NOMO-1 treated with dmso at 0.1 percent for 144 hours (cell line): ENCODE measurements at regions not wholly inside any gene's neighbourhood (a gene's known extent, or its start where the extent isn't known, plus 50 kb on each side); places are given as distances from the start of the nearest gene placed in this dataset.
"Not testable (repeated sequence)": the region's sequence is repeated elsewhere in the genome, so short reads cannot be mapped to it uniquely, and the experiment has no call there.

Experiments
- DNase-seq: peaks from one replicate; lab custom pipeline; 2025; ENCODE audit not compliant: unreplicated experiment; lab: John Stamatoyannopoulos, UW

GRCh38 chr1:82806133-82806532, 1005.4 kb downstream of the ADGRL2 start:
- no peak for DNase-seq

GRCh38 chr1:82801176-82801575, 1000.4 kb downstream of the ADGRL2 start:
- no peak for DNase-seq

GRCh38 chr1:82800721-82801120, 1000.0 kb downstream of the ADGRL2 start:
- DNase-seq, result no peak

GRCh38 chr1:82799261-82799660, 998.5 kb downstream of the ADGRL2 start:
- no peak for DNase-seq

GRCh38 chr1:82795508-82796149, 994.9 kb downstream of the ADGRL2 start:
- peak; percentile 81 for DNase-seq

GRCh38 chr1:82792151-82792550, 991.4 kb downstream of the ADGRL2 start:
- DNase-seq, result no peak

GRCh38 chr1:82790556-82790955, 989.8 kb downstream of the ADGRL2 start:
- DNase-seq, result no peak

GRCh38 chr1:82788660-82789059, 987.9 kb downstream of the ADGRL2 start:
- no peak for DNase-seq

GRCh38 chr1:82788038-82788437, 987.3 kb downstream of the ADGRL2 start:
- DNase-seq, result no peak

- DNase-seq, result no peak
Observed at GRCh38 chr1:82786883-82787282, 986.1 kb downstream of the ADGRL2 start.

- DNase-seq, result no peak
Observed at GRCh38 chr1:82785268-82785790, 984.6 kb downstream of the ADGRL2 start.

- DNase-seq, result no peak
Observed at GRCh38 chr1:82783044-82783443, 982.3 kb downstream of the ADGRL2 start.

- DNase-seq, result no peak
Observed at GRCh38 chr1:82782599-82782998, 981.9 kb downstream of the ADGRL2 start.

- no peak for DNase-seq
Observed at GRCh38 chr1:82778612-82779011, 977.9 kb downstream of the ADGRL2 start.

- DNase-seq, result no peak
Observed at GRCh38 chr1:82777240-82777639, 976.5 kb downstream of the ADGRL2 start.

- DNase-seq, result not testable (repeated sequence)
Observed at GRCh38 chr1:82776730-82777129, 976.0 kb downstream of the ADGRL2 start.

- no peak for DNase-seq
Observed at GRCh38 chr1:82775406-82776000, 974.8 kb downstream of the ADGRL2 start.

- DNase-seq, result no peak
Observed at GRCh38 chr1:82762829-82763532, 962.2 kb downstream of the ADGRL2 start.

- DNase-seq, result no peak
Observed at GRCh38 chr1:82759035-82759434, 958.3 kb downstream of the ADGRL2 start.

GRCh38 chr1:82755671-82756070, 954.9 kb downstream of the ADGRL2 start:
- DNase-seq, result no peak

- no peak for DNase-seq
Observed at GRCh38 chr1:82755191-82755590, 954.5 kb downstream of the ADGRL2 start.

GRCh38 chr1:82752046-82752445, 951.3 kb downstream of the ADGRL2 start:
- no peak for DNase-seq
